ENCODE measurements at regions not wholly inside any gene's neighbourhood (a gene's known extent, or its start where the extent isn't known, plus 50 kb on each side); places are given as distances from the start of the nearest gene placed in this dataset.
"Not testable (repeated sequence)": the region's sequence is repeated elsewhere in the genome, so short reads cannot be mapped to it uniquely, and the experiment has no call there.

GRCh38 chr13:81987677-81988357, 1646.9 kb upstream of the SPRY2 start:
- H3K9me3 Mint-ChIP-seq = peaks cover 14% of the 10 kb centered on the region
- no peak for ATAC-seq (replicated peaks)

GRCh38 chr13:81987159-81987558, 1646.2 kb upstream of the SPRY2 start:
- Mint-ChIP-seq H3K27me3 (no peaks in the 10 kb centered on the region), H3K36me3 (ENCODE audit: low read depth) (no peaks in the 10 kb centered on the region), H3K27ac (no peak overlapping the region), H3K4me3 (no peak overlapping the region), H3K9me3 (peaks cover 18% of the 10 kb centered on the region), H3K4me1 (no peaks in the 10 kb centered on the region)
- ATAC-seq (replicated peaks) = no peak

More at GRCh38 chr13:81987677-81988357, 1646.9 kb upstream of the SPRY2 start:
- no peaks in the 10 kb centered on the region for H3K36me3 Mint-ChIP-seq (ENCODE audit: low read depth)
- H3K27me3 Mint-ChIP-seq = no peaks in the 10 kb centered on the region
- H3K4me1 Mint-ChIP-seq = no peaks in the 10 kb centered on the region
- H3K27ac Mint-ChIP-seq = no peak overlapping the region
- no peak overlapping the region for H3K4me3 Mint-ChIP-seq

- Mint-ChIP-seq H3K36me3 (ENCODE audit: low read depth) (no peaks in the 10 kb centered on the region), H3K9me3 (peaks cover 24% of the 10 kb centered on the region), H3K4me3 (no peak overlapping the region), H3K27me3 (no peaks in the 10 kb centered on the region), H3K4me1 (no peaks in the 10 kb centered on the region), H3K27ac (no peak overlapping the region)
- no peak for ATAC-seq (replicated peaks)
Observed at GRCh38 chr13:81986308-81986707, 1645.4 kb upstream of the SPRY2 start.

GRCh38 chr13:81957121-81957520, 1616.2 kb upstream of the SPRY2 start:
- Mint-ChIP-seq H3K36me3 (ENCODE audit: low read depth) (no peaks in the 10 kb centered on the region), H3K9me3 (peaks cover 21% of the 10 kb centered on the region), H3K27ac (no peak overlapping the region), H3K27me3 (no peaks in the 10 kb centered on the region), H3K4me3 (no peak overlapping the region), H3K4me1 (no peaks in the 10 kb centered on the region)
- ATAC-seq (replicated peaks) = no peak

- no peak overlapping the region for H3K4me3 Mint-ChIP-seq
- H3K9me3 Mint-ChIP-seq = no peaks in the 10 kb centered on the region
- H3K36me3 Mint-ChIP-seq (ENCODE audit: low read depth) = no peaks in the 10 kb centered on the region
- no peak for ATAC-seq (replicated peaks)
- no peaks in the 10 kb centered on the region for H3K4me1 Mint-ChIP-seq
- no peaks in the 10 kb centered on the region for H3K27me3 Mint-ChIP-seq
- H3K27ac Mint-ChIP-seq = no peak overlapping the region
Observed at GRCh38 chr13:81929988-81930387, 1589.1 kb upstream of the SPRY2 start.

- H3K27ac Mint-ChIP-seq = no peak overlapping the region
- H3K27me3 Mint-ChIP-seq = no peaks in the 10 kb centered on the region
- ATAC-seq (replicated peaks) = no peak
- H3K9me3 Mint-ChIP-seq = no peaks in the 10 kb centered on the region
- H3K4me3 Mint-ChIP-seq = no peak overlapping the region
- H3K36me3 Mint-ChIP-seq (ENCODE audit: low read depth) = no peaks in the 10 kb centered on the region
- no peaks in the 10 kb centered on the region for H3K4me1 Mint-ChIP-seq
Observed at GRCh38 chr13:81927347-81927746, 1586.4 kb upstream of the SPRY2 start.

GRCh38 chr13:81917810-81918209, 1576.9 kb upstream of the SPRY2 start:
- H3K36me3 Mint-ChIP-seq (ENCODE audit: low read depth) = no peaks in the 10 kb centered on the region
- no peak for ATAC-seq (replicated peaks)
- peaks cover 14% of the 10 kb centered on the region for H3K9me3 Mint-ChIP-seq
- H3K4me1 Mint-ChIP-seq = no peaks in the 10 kb centered on the region
- H3K27ac Mint-ChIP-seq = no peak overlapping the region
- H3K27me3 Mint-ChIP-seq = no peaks in the 10 kb centered on the region
- no peak overlapping the region for H3K4me3 Mint-ChIP-seq

- ATAC-seq (replicated peaks) = no peak
- Mint-ChIP-seq H3K9me3 (peaks cover 7% of the 10 kb centered on the region), H3K4me3 (no peak overlapping the region), H3K4me1 (no peaks in the 10 kb centered on the region), H3K36me3 (ENCODE audit: low read depth) (no peaks in the 10 kb centered on the region), H3K27ac (no peak overlapping the region), H3K27me3 (no peaks in the 10 kb centered on the region)
Observed at GRCh38 chr13:81916461-81916860, 1575.5 kb upstream of the SPRY2 start.

GRCh38 chr13:81907787-81908372, 1567.0 kb upstream of the SPRY2 start:
- Mint-ChIP-seq H3K27ac (no peak overlapping the region), H3K4me3 (no peak overlapping the region), H3K27me3 (no peaks in the 10 kb centered on the region), H3K4me1 (no peaks in the 10 kb centered on the region), H3K36me3 (ENCODE audit: low read depth) (no peaks in the 10 kb centered on the region), H3K9me3 (peaks cover 12% of the 10 kb centered on the region)
- no peak for ATAC-seq (replicated peaks)

GRCh38 chr13:81888855-81889254, 1547.9 kb upstream of the SPRY2 start:
- H3K4me3 Mint-ChIP-seq = no peak overlapping the region
- peaks cover 17% of the 10 kb centered on the region for H3K9me3 Mint-ChIP-seq
- H3K27ac Mint-ChIP-seq = no peak overlapping the region
- H3K36me3 Mint-ChIP-seq (ENCODE audit: low read depth) = no peaks in the 10 kb centered on the region
- ATAC-seq (replicated peaks) = no peak
- no peaks in the 10 kb centered on the region for H3K4me1 Mint-ChIP-seq
- no peaks in the 10 kb centered on the region for H3K27me3 Mint-ChIP-seq

GRCh38 chr13:81874681-81875661, 1534.0 kb upstream of the SPRY2 start:
- H3K9me3 Mint-ChIP-seq = peaks cover 7% of the 10 kb centered on the region
- H3K27ac Mint-ChIP-seq = no peak overlapping the region
- H3K36me3 Mint-ChIP-seq (ENCODE audit: low read depth) = no peaks in the 10 kb centered on the region
- no peaks in the 10 kb centered on the region for H3K27me3 Mint-ChIP-seq
- ATAC-seq (replicated peaks) = no peak
- H3K4me1 Mint-ChIP-seq = no peaks in the 10 kb centered on the region
- H3K4me3 Mint-ChIP-seq = no peak overlapping the region

GRCh38 chr13:81874253-81874652, 1533.3 kb upstream of the SPRY2 start:
- no peak for ATAC-seq (replicated peaks)
- no peak overlapping the region for H3K27ac Mint-ChIP-seq
- H3K36me3 Mint-ChIP-seq (ENCODE audit: low read depth) = no peaks in the 10 kb centered on the region
- no peaks in the 10 kb centered on the region for H3K27me3 Mint-ChIP-seq
- H3K9me3 Mint-ChIP-seq = peaks cover 14% of the 10 kb centered on the region
- no peak overlapping the region for H3K4me3 Mint-ChIP-seq
- no peaks in the 10 kb centered on the region for H3K4me1 Mint-ChIP-seq

GRCh38 chr13:81872581-81872980, 1531.7 kb upstream of the SPRY2 start:
- Mint-ChIP-seq H3K4me1 (no peaks in the 10 kb centered on the region), H3K36me3 (ENCODE audit: low read depth) (no peaks in the 10 kb centered on the region), H3K4me3 (no peak overlapping the region), H3K27ac (no peak overlapping the region), H3K27me3 (no peaks in the 10 kb centered on the region), H3K9me3 (peaks cover 24% of the 10 kb centered on the region)
- no peak for ATAC-seq (replicated peaks)

- not testable (repeated sequence) for ATAC-seq (replicated peaks); H3K36me3 Mint-ChIP-seq (ENCODE audit: low read depth); H3K4me1 Mint-ChIP-seq
Observed at GRCh38 chr13:81871751-81872325, 1530.9 kb upstream of the SPRY2 start.

More at GRCh38 chr13:81871751-81872325, 1530.9 kb upstream of the SPRY2 start:
- H3K27me3 Mint-ChIP-seq, H3K4me3 Mint-ChIP-seq, H3K27ac Mint-ChIP-seq: not testable (repeated sequence)
- H3K9me3 Mint-ChIP-seq = peaks cover 24% of the 10 kb centered on the region

All from activated T-helper 17 cell treated with anti-CD3 and anti-CD28 coated beads, Interleukin-2, amount 50 U/mL, for 72 hours (primary cell).